ENCODE measurements at regions not wholly inside any gene's neighbourhood (a gene's known extent, or its start where the extent isn't known, plus 50 kb on each side); places are given as distances from the start of the nearest gene placed in this dataset.

DNA sequence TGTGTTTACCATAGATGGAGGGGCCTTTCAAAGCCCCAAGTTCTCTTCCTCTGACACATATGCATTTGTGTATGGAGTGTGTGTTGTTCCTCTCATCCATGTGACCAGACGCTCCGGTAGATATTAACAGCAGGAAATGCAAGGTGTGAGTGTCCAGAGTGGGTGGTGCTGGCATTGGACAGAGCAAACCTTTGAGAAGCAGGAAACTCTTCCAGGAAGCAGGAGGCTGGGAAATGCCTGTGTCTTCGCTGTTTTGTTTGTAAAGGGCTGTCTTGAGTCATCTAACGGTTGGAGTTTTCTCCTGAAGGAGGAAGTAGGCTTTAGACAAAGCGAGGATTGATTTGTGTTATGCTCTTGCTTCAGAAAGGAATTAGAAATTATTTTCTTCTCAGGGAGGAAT, 370.9 kb downstream of the PLK2 start:
- ATAC-seq, result no peak
- 54 to 85% methylated on average over 3 to 5 of the region's 5 CpGs for WGBS, 2 donors (ENCODE audit: low coverage in 1 of 2)
- TF ChIP-seq POLR2AphosphoS5 (IDR thresholded peaks at IDR 0.05) (no peak), POLR2A (IDR thresholded peaks at IDR 0.05) (no peak), EP300 (IDR thresholded peaks at IDR 0.05) (no peak)
- TF ChIP-seq, protein P1, sequence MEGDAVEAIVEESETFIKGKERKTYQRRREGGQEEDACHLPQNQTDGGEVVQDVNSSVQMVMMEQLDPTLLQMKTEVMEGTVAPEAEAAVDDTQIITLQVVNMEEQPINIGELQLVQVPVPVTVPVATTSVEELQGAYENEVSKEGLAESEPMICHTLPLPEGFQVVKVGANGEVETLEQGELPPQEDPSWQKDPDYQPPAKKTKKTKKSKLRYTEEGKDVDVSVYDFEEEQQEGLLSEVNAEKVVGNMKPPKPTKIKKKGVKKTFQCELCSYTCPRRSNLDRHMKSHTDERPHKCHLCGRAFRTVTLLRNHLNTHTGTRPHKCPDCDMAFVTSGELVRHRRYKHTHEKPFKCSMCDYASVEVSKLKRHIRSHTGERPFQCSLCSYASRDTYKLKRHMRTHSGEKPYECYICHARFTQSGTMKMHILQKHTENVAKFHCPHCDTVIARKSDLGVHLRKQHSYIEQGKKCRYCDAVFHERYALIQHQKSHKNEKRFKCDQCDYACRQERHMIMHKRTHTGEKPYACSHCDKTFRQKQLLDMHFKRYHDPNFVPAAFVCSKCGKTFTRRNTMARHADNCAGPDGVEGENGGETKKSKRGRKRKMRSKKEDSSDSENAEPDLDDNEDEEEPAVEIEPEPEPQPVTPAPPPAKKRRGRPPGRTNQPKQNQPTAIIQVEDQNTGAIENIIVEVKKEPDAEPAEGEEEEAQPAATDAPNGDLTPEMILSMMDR (IDR thresholded peaks at IDR 0.05), result no peak
- Histone ChIP-seq H3K4me1 (no peaks in the 10 kb centered on the region), H3K9me3 (no peaks in the 10 kb centered on the region), H3K4me3 (no peak overlapping the region), H3K36me3 (no peaks in the 10 kb centered on the region), H3K27ac (no peak overlapping the region), H3K27me3 (no peaks in the 10 kb centered on the region)

DNA sequence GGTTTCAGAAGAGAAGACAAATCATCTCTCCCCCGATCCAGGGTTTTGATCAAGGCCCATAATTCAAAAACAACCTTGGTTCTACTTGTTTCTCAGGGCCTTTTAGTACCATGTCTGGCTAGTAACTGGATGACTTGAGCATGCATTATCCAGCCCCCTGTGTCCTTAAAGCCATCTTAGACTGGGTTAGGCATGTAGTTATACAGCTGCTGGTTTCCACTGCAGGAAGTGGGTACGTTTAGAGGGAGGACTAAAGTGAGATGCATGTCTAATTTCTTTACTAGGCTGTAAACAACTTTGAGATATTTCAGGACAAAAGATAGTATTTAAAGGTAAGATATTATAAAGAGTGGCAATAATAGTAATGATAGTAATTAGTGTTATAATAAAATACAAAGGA, 372.0 kb downstream of the PLK2 start:
- 81 to 87% methylated on average over 1 to 2 of the region's 2 CpGs for WGBS, 2 donors (ENCODE audit: low coverage in 1 of 2)
- Histone ChIP-seq H3K27me3 (no peaks in the 10 kb centered on the region), H3K9me3 (no peaks in the 10 kb centered on the region), H3K36me3 (no peaks in the 10 kb centered on the region), H3K4me3 (no peak overlapping the region), H3K4me1 (no peaks in the 10 kb centered on the region), H3K27ac (no peak overlapping the region)
- TF ChIP-seq POLR2AphosphoS5 (IDR thresholded peaks at IDR 0.05) (no peak), POLR2A (IDR thresholded peaks at IDR 0.05) (no peak), EP300 (IDR thresholded peaks at IDR 0.05) (no peak)
- TF ChIP-seq, protein P1 (IDR thresholded peaks at IDR 0.05), result no peak
- no peak for ATAC-seq

DNA sequence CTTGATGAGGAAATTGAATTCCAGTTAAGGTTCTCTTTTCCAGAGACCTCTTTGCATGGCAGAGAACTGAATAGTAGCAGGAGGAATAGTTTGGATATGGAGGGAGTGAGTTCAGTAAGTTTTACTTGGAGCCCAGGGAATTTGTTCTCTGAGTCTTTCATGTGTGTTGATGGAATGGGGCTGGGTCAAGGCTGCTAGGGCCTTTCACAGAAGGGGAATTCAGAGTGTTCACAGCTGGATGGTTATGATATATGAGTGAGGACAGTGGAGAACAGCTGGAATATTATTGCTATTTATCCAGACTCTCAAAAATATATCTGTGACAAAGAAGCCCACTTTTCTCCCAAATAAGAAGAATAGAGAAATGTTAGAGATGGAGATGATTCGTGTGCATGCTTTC, 372.8 kb downstream of the PLK2 start:
- Histone ChIP-seq H3K4me1 (no peaks in the 10 kb centered on the region), H3K36me3 (no peaks in the 10 kb centered on the region), H3K27ac (no peak overlapping the region), H3K27me3 (no peaks in the 10 kb centered on the region), H3K4me3 (no peak overlapping the region), H3K9me3 (no peaks in the 10 kb centered on the region)
- TF ChIP-seq POLR2A (IDR thresholded peaks at IDR 0.05), result no peak
- TF ChIP-seq, protein P1 (IDR thresholded peaks at IDR 0.05), result no peak
- TF ChIP-seq POLR2AphosphoS5 (IDR thresholded peaks at IDR 0.05), result no peak
- TF ChIP-seq EP300 (IDR thresholded peaks at IDR 0.05), result no peak
- no peak for ATAC-seq
- WGBS, 2 donors (ENCODE audit: low coverage in 1 of 2), result 46 to 67% methylated on average over 1 of the region's 1 CpG

DNA sequence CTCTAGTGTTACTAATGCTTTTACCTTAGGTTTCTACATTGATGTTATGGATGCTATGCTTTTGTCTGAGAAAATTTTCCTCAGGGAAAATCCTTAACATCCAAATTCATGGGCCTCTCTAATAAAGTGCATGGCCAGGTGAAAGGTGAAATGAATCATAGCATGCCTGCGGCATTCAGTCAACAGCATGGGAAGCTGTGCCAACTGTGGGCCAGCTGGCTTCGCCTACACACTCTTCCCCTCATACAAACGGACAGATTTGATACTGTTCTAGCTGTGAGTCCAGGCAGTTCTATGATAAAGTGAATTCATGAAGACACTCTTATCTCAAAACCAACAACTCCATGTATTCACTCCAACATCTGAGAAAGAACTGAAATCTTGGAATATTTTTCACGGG, 374.1 kb downstream of the PLK2 start:
- ATAC-seq, result no peak

DNA sequence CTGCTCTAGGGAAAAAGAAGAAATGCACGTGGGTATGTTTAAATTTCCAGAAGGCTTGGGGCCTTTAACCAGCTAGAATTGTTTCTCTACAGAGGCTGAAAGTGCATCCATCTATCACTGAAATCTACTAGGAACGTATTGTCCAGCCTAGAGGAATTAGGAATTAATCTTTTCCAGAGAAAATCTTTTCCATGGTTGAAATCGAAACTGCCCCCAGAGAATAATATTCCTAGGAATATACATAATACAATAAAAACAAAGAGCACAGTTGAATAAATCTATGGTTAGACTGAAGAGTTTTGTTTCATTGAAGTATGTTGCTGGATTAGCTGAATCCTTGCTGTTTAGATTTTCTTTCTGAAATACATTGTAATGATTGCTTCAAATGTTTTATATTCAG, 378.5 kb downstream of the PLK2 start:
- WGBS, 2 donors (ENCODE audit: low coverage in 1 of 2), result 46 to 54% methylated on average over 3 of the region's 3 CpGs
- H3K27me3 ChIP-seq, result no peaks in the 10 kb centered on the region
- no peak overlapping the region for H3K4me3 ChIP-seq
- no peaks in the 10 kb centered on the region for H3K9me3 ChIP-seq
- no peak for TF ChIP-seq POLR2AphosphoS5 (IDR thresholded peaks at IDR 0.05)
- TF ChIP-seq EP300 (IDR thresholded peaks at IDR 0.05), result no peak
- TF ChIP-seq, protein P1 (IDR thresholded peaks at IDR 0.05), result no peak
- TF ChIP-seq POLR2A (IDR thresholded peaks at IDR 0.05), result no peak
- ATAC-seq, result no peak
- H3K4me1 ChIP-seq, result peaks cover 0 to 6% (median 0%) of the 10 kb centered on the region in 3 donors
- no peaks in the 10 kb centered on the region for H3K36me3 ChIP-seq
- no peak overlapping the region for H3K27ac ChIP-seq

More for the DNA sequence above, 374.1 kb downstream of the PLK2 start:
- WGBS, 2 donors (ENCODE audit: low coverage in 1 of 2), result 73 to 100% methylated on average over 1 to 4 of the region's 4 CpGs
- Histone ChIP-seq H3K4me1 (no peaks in the 10 kb centered on the region), H3K27ac (no peak overlapping the region), H3K27me3 (no peaks in the 10 kb centered on the region), H3K9me3 (no peaks in the 10 kb centered on the region), H3K36me3 (no peaks in the 10 kb centered on the region), H3K4me3 (no peak overlapping the region)
- TF ChIP-seq POLR2A (IDR thresholded peaks at IDR 0.05), result no peak
- TF ChIP-seq, protein P1 (IDR thresholded peaks at IDR 0.05), result no peak
- no peak for TF ChIP-seq POLR2AphosphoS5 (IDR thresholded peaks at IDR 0.05)
- no peak for TF ChIP-seq EP300 (IDR thresholded peaks at IDR 0.05)
